Astrocyte of the hippocampus (primary cell): ENCODE measurements at regions not wholly inside any gene's neighbourhood (a gene's known extent, or its start where the extent isn't known, plus 50 kb on each side); places are given as distances from the start of the nearest gene placed in this dataset.

Experiments used
- DNase-seq: peaks from one replicate; pipeline ENCODE4 v3.0.0; 2011; ENCODE audit warnings: low read depth, low spot score

DNA sequence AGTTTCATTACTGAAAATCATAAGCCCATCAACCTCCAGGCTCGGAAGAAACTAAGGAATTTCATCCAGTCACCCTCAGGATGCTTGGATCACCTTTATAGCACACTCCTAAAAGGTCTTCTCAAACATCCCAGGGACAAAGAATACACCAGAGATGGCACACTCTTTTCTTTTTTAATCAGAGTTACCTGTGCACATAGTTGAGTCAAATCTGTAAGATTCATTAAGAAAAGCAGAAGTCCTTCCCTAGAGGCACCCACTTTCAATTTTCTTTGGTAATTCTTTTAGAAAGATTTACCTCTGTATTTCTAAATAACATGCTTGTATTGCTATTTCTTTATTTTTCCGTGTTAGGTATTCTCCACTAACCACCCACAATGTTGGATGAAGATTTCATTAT, 50.6 kb upstream of the IL6 start:
- DNase-seq: no peak

DNA sequence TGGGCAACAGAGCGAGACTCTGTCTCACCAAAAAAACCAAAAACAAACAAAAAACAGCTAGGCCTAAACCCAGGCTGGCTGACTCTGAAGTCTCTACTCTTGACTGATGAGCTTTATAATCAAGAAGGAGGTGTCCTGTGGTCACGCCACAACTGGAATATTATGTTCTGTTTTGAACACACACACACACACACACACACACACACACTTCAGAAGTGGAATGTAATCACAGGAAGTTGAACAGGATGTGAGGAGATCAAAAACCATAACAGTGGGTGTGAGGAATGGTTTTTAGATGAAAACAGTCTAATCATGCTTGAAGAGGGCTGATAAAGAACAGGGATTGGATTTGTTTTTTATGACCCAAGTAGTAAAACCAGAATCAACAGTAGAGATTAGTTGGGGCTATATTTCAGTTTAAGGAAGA, 51.1 kb upstream of the IL6 start:
- DNase-seq: no peak

DNA sequence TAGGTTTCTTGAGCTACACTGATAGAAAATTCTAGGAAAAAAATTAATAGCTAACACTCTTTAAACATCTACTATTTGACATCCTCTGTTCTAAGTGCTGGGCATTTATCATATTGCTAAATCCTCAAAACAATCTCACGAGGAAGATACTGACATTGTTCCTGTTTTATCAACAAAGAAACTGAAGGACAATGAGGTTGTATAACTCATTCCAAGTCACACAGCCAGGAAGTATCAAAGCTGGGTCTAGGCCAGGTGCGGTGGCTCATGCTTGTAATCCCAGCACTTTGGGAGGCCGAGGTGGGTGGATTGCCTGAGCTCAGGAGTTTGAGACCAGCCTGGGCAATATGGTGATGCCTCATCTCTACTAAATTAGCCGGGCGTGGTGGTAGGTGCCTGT, 51.6 kb upstream of the IL6 start:
- DNase-seq: no peak

DNA sequence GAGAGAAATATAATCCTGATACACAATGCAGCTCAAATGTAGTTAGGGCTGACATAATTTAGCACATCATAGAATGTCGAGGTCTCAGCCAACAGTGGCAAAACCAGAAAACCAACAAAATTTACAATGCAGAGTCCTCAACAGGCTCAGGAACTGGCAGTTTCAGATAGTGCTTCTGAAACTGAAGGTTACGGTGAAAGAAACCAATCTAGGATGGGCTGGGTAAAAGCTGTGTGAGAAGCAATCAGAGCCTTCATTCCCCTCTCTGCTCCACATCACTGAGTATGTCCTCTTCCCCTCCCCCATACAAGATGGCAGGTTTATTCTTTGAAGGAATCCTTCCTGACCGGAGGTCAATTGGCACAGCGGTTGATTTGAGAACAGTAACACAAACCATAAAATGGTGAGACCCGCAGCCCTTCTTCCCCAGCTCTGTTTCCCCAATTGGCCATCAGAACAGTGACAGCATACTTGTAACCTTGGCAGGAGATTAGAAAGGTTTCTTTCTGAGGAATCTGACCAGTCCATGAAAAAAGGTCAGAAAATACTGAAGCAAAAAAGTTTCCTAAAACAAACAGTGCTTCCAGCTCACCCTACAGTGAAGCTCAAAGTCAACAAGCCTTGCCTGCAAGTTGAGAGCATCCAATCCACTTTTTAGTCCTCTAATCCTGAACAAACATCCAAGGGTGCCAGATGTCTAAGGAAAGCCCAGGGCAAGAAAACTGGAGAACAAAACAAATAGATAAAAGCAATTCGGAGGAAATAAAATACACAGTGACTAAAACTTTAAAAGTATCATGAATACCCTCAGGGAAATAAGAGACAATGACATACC, 53.9 kb upstream of the IL6 start:
- DNase-seq: no peak

DNA sequence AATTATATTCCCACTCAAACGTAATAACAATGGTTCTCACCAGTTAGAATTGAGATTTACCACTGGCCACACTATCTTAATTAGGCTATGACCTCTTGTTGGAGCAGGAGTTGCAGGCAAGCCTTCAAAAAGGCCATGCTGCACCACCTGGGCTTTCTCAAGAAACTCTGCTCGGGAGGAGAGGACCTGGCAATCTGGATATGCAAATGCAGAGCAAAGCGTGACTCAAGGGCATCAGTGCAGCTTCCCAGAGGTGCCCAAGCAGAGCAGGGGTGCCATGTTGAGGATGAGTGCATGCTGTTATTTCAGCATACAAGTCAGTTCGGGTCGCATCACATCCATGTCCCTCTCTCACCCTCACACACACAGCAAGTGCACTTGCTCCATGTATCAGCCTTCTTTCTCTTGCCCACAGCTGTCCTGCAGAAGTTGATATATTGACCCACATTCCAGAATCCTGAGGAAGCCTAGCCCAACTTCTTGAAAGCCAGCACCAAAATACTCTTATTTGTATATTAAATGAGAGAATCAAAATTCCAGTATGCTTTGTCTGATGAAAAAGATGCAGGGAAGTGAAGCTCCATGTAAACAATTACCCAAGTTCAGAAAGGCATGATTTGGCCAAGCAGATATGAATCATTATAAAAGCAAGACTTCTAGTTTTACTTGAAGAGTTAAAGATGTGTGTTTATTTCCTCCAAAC, 55.7 kb upstream of the IL6 start:
- DNase-seq: no peak

DNA sequence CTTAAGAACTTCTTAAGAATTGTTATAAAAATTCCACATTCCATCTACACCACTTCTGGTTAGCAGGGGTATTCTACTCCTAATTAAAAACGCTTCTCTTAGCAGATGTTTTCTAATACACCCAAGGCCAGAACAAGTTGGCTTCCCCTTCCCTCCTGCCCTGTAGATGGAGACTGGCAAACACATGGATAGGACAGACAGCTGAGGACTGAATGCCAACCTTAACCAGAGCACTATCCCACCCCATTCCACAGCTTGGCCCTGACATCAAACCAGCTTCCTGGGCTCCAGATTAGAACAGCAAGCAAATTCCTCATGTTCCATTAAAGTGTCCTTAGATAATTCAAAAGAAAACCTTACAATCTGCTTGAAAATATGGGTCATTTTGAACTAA, 56.6 kb upstream of the IL6 start:
- DNase-seq: no peak

DNA sequence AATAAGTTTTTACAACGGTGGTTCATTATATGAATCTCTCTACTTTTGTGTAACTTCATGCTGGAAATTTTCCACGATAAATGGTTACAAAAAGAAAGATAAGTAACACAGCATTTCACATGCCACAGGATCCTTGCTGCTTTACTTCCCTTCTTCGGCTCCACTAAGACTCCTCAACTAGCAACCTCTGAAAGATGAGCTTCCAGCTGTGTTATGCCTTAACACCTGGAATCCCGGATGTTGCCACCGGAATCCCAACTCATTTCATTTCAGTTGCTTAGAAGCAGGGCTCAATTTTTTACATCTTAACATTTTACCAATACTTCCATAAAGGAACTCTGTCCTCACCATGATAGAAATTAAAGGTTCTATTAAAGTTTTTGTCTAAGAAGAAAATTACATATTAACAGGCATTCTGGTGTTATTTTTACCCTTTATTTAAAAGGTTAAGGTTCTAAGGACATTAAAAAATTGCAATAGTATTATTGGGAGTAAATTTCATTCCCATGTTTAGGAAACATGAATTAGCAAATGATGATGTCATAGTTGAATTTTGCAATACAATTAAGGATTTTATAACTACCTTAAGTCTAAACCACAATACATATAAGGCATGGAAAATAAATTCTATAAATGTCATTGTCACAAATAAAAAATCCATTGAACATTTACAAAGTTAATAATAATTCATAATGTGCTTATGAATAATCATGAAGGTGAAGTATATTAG, 57.1 kb upstream of the IL6 start:
- no peak for DNase-seq

DNA sequence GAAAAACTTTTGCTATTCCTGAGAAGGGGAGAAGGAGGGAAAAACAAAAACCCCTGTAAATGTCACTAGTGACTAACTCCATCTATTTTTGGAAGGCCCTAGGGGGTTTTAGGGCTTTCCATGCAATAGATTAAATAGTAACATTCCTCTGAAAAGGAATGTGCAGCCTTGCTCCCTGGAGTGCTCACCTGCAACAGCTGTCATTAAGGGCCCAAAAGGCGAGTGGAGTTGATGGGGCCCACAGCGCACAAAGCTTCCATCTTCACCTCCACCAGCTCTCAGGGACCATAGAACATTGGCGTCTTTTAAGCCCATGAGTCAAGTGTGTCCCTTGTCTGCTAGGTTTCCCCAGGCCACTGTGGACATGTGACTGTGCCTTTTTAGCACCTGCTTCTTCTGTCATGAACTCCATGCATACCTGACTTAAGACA, 58.0 kb upstream of the IL6 start:
- no peak for DNase-seq

DNA sequence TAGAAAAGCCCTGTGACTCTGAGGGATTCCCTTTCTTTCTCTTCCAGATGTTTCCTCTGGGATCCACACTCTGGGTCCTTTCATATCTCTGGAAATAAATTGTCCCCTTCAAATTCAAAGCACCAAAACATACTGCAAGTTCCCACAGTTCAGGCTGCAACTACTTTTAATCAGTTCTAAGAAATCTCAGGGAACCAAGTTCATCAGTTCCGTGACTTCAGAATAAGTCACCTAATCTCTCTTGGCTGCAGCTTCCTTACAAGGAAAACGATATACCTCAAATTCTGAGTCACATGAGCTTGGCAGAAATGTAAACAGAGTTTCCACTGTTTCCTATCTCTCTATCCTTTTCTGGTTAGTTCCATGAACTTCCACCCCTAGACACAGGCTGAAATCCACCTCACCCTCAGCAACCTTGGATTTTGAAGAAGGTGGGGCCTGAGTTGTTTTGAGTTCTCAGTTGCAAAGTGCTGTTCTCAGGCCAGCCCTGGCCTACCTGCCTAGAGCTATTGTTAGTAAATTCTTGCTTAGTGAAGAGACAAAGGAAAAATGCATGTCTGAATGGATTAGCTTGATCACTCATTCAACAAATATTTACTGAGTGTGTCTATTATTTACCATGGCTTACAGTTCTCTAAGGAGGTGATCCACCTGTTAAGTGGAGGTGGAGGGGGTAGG, 59.3 kb upstream of the IL6 start:
- DNase-seq: peak; percentile 54

DNA sequence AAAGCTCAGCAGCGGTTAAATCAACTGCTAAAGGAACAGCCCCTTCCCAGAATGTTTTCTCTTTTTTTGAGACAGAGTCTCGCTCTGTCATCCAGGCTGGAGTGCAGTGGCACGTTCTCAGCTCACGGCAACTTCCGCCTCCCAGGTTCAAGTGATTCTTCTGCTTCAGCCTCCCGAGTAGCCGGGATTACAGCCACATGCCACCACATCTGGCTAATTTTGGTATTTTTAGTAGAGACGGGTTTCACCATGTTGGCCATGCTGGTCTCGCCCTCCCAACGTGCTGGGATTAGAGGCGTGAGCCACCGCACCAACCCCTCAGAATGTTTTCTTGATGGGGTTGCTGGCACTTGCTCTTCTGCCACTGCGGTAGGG, 59.8 kb upstream of the IL6 start:
- no peak for DNase-seq

DNA sequence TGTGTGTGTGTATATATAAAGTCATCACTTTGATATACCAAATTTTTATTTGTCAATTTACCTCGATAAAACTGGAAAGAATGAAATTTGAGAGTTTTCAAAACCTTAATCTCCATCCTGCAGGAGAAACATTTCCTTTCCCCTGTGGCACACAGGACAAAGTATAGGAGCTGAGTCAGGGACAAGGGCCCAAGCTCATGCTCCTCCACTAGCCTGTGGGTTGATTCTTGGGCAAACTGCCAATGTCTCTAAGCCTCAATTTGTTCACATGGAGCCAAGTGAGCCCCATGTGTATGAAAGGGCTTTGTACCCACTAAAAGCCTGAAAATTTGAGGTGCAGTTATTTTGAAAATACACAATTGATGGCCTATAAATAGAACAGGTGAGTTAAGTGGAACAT, 60.3 kb upstream of the IL6 start:
- DNase-seq: peak; percentile 71

DNA sequence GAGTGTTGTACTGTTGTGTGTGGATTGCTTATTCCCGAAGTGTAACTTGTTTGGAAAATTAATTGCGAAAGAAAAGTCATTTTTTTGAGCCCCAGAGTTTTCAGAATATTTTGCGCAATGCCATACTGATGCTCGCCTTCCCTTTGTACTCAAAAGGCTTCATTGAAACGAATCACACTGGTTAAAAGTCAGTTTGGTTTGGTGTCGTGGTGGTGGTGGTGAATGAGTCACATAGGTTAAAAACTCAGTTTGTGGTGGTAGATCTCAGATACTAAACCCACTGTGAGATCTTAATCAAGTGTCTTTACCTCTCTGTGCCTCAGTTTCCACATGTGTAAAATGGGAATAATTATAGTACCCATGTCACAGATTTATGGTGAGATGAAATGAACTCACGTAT, 61.1 kb upstream of the IL6 start:
- DNase-seq: no peak

DNA sequence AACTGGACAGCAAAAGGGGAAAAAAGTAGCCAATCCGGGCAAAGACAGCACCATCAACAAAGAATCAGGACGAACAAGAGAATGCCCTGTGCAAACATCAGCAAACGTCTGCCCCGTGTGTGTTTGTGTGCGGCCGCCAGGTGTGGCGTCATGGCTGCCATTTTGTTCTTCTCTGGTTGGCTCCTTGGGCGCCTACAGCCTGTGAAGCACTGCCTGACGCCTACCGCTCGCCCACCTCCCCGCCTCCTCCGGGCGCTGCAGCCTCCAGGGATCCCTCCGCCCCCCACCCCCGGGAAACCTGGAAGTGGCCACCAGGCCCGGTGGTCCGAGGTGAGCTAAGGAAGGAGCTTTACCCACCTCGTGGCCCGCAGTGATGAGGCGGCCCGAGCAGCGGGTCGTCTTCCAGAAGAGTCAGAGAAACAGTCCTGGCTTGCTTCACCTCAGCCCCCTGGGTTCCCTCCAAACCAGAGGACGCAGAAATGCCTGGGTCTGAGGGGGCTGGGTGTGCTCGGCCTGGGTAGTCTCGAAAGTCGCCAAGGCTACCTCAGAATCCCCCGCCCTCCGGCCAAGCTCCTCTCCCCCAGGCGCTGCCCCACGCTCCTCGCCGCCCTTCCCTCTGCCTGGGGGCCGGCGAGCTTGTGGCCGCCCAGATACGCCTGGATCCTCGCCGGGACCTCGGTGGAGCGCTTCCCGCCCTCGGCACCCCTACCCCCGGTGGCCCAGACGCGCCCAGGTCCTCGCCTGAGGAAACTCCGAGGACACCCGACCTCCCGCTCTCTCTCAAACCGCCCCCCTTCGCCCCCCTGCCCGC, 61.8 kb upstream of the IL6 start:
- DNase-seq: no peak

DNA sequence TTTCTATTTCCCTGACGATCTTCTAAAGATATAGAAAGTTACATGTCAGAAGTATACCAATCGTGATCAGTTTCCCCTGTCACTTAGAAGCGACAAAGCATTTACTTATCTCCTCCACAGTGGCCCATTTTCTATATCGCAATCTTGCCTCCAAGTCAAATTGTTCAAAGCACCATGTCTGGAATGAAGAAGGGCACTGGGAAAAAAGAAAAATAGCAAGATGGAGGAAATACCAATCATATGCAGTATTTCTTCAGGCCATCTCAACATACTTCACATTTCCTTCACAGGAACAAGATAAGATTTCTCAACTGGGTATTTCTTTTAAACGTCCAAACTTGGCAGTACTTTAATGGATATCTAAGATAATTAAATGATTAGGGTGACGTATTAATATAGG, 63.3 kb upstream of the IL6 start:
- DNase-seq: no peak

DNA sequence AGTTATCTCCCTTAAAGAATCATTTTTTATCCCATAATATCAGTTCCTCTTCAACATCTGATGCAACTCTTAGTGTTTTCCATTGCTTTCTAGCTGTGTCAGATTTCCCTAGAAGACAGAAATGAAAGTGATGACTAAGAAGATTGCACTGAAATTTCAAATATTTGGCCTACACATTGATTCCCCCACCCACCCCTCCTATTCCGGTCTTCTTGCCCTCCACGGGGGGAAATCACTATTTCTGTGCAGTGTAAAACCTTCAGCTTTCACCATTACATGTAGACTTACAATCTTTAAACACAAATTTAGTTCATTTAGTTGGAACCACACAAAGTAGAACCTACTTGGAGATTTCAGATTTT, 63.7 kb upstream of the IL6 start:
- DNase-seq: no peak

DNA sequence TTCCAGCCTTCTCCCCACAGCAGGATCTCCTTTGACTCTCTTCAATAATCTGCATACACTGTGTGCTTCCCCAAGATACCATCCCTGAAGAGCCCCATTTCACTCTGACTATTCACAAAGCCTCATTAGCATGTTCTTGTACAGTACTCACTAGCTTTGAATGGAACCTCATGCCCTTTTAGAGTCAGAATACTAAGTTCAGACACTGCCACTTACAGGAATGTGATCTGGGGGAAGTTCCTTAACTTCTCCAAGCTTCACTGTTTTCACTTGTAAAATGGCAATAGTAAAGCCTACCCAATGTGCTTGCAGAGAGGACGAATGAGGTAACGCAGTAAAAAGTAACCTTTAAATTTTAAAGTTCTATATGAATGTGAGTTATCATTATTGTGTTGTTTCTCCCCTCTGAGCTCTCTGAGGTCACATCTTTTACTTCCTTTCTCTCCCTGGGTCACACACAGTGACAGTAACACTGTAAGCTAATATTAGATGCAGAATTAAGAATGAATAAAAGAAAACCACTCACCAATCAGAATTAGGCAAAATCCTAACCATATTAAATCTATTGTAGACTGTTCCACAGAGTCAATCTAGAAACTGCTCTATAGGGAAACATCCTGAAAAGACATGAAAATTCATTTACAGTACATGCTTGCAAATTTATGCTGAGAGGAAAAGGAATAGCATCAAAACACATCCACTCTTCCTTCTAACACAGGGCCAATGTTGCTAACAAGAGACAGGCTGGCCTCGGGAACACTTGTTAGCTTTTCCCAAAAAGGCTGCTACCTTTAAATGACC, 64.2 kb upstream of the IL6 start:
- DNase-seq: no peak

DNA sequence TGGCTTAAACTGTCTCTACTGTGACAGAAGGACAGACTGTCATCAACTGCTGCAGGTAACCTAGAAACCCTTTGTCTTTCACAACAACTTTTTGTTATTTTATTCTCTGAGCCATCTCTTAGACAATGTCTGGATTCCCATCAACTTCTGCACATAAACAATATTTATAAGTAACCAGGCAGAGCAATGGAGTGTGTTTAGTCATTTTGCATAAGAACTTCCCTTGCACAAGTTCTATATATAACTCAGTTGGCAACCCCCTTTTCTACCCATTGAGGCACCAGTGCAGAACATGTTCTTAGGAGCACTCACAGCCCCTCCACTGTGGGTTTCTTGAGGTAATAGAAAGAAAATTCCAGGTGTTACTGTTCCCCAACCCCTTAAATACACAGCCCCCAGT, 65.0 kb upstream of the IL6 start:
- no peak for DNase-seq

DNA sequence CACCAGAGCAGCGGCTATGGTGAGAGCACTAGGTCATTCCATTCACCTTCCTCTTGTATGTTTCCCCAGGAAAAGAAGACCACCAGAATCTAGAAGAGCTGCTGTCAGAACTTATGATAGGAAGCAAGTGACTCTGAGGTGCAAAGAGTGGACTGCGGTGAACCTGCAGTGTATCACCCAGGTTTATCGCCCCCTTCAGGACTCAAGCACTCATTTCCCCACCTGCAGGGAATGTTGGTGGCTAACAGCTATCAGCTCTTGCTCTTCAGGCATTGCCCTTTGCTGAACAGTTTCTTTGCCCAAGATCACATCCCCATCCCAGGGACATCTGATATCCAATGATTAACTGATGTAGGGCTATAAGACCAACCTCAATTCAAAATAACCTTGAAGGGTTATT, 66.3 kb upstream of the IL6 start:
- no peak for DNase-seq

DNA sequence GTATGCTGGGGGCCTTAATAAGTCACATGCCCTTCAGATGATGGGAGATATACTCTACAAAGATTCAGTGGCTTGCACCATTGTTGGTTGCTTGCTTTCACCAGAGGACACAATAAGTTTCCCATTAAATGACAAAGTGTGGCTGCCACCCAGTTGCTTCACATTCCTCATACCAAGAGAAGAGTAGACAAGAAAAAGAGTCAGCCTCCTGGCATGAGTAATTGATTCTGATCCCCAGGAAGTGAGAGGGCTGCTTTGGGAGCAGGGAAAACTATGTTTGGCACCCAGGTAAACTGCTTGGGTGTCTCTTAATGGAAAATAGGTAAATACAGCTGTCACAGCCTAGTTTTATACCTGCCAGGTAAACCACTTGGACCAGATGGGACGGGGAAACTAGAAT, 66.7 kb upstream of the IL6 start:
- no peak for DNase-seq

DNA sequence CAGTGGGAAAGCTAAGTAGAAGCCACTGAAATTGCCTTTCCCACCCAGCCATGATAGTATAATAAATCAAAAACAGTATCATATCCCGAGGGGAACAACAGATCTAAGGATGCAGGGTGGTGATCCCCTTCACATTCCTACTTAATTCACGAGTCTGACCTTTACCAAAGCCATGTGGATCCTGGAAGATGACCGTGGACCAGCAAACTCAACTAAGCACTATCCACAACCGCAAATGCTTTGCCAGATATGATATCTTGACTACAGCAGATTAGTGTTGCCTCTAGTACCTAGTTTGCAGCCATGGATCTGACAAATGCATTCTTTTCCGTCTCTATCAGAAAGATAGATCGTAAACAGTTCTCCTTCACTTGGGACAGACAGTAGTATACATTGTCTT, 67.3 kb upstream of the IL6 start:
- DNase-seq: no peak

DNA sequence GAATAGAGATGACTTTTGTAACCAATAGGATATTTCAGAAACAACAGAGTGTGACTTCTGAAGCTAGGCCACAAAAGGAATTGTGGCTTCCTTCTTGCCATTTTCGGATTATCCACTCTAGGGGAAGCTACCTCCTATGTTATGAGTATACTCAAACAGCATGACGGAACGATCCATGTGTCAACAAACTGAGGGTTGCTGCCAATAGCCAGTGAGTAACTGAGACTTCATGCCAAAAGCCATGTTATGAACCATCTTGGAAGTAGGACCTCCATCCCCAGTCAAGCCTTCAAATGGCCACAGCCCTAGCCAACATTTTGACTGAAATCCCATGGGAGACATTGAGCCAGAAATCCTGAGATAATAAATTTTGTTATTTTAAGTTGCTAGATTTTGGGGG, 69.0 kb upstream of the IL6 start:
- DNase-seq: no peak
